Type B pancreatic cell (in vitro differentiated cells): ENCODE measurements at regions not wholly inside any gene's neighbourhood (a gene's known extent, or its start where the extent isn't known, plus 50 kb on each side); places are given as distances from the start of the nearest gene placed in this dataset.

Experiments used
- DNase-seq: peaks from one replicate; pipeline ENCODE4 v3.0.0; 2021; ENCODE audit warnings: mixed read lengths; ENCODE audit not compliant: unreplicated experiment; ENCODE audit errors: extremely low spot score
- H3K27ac Mint-ChIP-seq: 2 replicates; pipeline ENCODE4 v1.8.0; 2021; ENCODE audit warnings: mild to moderate bottlenecking, mixed read lengths
- H3K27me3 Mint-ChIP-seq: 2 replicates; pipeline ENCODE4 v1.8.0; 2021; ENCODE audit warnings: mixed read lengths
- H3K36me3 Mint-ChIP-seq: 2 replicates; pipeline ENCODE4 v1.8.0; 2021; ENCODE audit warnings: mixed read lengths
- H3K4me1 Mint-ChIP-seq: one replicate; pipeline ENCODE4 v1.8.0; 2021; ENCODE audit warnings: mixed read lengths; ENCODE audit not compliant: unreplicated experiment
- H3K4me3 Mint-ChIP-seq: 2 replicates; pipeline ENCODE4 v1.8.0; 2021; ENCODE audit warnings: mild to moderate bottlenecking, mixed read lengths
- H3K9me3 Mint-ChIP-seq: 2 replicates; pipeline ENCODE4 v1.8.0; 2021; ENCODE audit warnings: mixed read lengths
- TF ChIP-seq, protein P1 (sequence below): fragments of 200-600 bp; sonication (generic); conservative IDR thresholded peaks from 2 replicates; pipeline ENCODE4 v1.5.0; 2021; ENCODE audit warnings: antibody characterized with exemption, mild to moderate bottlenecking

GRCh38 chr3:106830334-106830733, 546.9 kb upstream of the CCDC54 start:
- Mint-ChIP-seq H3K36me3 (peaks cover 7% of the 10 kb centered on the region), H3K27me3 (no peaks in the 10 kb centered on the region), H3K27ac (no peak overlapping the region), H3K4me3 (no peak overlapping the region), H3K4me1 (peaks cover 28% of the 10 kb centered on the region), H3K9me3 (peaks cover 14% of the 10 kb centered on the region)
- TF ChIP-seq, protein P1, sequence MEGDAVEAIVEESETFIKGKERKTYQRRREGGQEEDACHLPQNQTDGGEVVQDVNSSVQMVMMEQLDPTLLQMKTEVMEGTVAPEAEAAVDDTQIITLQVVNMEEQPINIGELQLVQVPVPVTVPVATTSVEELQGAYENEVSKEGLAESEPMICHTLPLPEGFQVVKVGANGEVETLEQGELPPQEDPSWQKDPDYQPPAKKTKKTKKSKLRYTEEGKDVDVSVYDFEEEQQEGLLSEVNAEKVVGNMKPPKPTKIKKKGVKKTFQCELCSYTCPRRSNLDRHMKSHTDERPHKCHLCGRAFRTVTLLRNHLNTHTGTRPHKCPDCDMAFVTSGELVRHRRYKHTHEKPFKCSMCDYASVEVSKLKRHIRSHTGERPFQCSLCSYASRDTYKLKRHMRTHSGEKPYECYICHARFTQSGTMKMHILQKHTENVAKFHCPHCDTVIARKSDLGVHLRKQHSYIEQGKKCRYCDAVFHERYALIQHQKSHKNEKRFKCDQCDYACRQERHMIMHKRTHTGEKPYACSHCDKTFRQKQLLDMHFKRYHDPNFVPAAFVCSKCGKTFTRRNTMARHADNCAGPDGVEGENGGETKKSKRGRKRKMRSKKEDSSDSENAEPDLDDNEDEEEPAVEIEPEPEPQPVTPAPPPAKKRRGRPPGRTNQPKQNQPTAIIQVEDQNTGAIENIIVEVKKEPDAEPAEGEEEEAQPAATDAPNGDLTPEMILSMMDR, result no peak
- no peak for DNase-seq

DNA sequence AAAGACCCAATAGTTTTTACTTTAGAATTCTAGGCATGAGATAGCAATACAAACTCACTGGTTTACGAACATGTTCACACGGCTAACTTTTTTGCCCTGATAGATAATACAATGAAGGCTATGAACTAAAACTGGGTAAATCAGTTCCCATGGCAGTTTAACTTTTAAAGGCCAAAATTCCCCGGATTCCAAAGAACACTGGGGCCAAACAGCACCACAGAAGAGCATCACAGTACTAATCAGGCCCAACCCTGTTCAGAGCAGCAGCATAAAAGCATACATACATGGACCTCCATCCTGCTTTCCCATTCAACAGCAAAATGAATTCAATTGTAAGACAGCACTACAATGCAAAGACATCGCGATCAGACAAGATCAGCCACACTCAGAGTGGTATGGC, 540.3 kb upstream of the CCDC54 start:
- DNase-seq, result no peak
- H3K27ac Mint-ChIP-seq, result no peak overlapping the region
- H3K36me3 Mint-ChIP-seq, result peaks cover 2% of the 10 kb centered on the region

GRCh38 chr3:106837616-106838015, 539.6 kb upstream of the CCDC54 start:
- H3K9me3 Mint-ChIP-seq, result peaks cover 9% of the 10 kb centered on the region
- H3K27ac Mint-ChIP-seq, result no peak overlapping the region
- no peaks in the 10 kb centered on the region for H3K27me3 Mint-ChIP-seq
- no peaks in the 10 kb centered on the region for H3K4me1 Mint-ChIP-seq
- no peak overlapping the region for H3K4me3 Mint-ChIP-seq
- TF ChIP-seq, protein P1, result no peak
- H3K36me3 Mint-ChIP-seq, result no peaks in the 10 kb centered on the region
- no peak for DNase-seq

More for the DNA sequence above, 540.3 kb upstream of the CCDC54 start:
- H3K4me3 Mint-ChIP-seq, result no peak overlapping the region
- TF ChIP-seq, protein P1, result no peak
- H3K9me3 Mint-ChIP-seq, result peaks cover 16% of the 10 kb centered on the region
- H3K4me1 Mint-ChIP-seq, result no peaks in the 10 kb centered on the region
- no peaks in the 10 kb centered on the region for H3K27me3 Mint-ChIP-seq

DNA sequence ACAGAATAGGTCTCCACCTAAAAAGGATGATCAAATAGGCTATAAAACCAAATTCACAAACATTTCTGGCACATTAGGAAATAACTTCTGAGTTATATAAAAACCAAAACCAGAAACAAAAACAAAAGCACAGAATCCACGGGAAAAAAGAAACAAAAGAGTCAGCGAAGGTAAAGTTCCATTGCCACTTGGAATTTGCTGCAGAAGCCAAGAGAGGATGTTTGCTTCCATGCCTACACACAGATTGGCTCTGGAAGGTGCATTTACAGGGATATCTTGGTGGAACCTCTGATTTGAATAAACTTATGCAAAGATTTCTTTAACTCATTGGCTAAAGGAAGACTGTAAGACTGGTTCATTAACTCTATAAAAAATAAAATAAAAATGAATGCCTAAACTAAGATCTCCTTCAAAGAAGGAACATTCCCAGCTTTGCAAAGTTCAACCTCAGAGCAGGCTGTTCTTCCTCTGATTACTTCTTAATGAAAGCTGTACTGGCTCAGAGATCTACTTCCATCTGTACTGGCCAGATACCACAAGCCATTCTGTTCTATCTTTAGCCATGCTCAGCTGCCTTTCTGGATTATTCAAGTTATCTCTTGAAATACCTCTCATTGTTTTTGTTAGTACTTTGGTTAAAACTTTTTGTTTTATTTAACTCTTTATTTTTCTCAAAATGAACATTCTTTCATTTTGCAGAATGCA, 537.5 kb upstream of the CCDC54 start:
- DNase-seq, result no peak
- H3K36me3 Mint-ChIP-seq, result no peaks in the 10 kb centered on the region

DNA sequence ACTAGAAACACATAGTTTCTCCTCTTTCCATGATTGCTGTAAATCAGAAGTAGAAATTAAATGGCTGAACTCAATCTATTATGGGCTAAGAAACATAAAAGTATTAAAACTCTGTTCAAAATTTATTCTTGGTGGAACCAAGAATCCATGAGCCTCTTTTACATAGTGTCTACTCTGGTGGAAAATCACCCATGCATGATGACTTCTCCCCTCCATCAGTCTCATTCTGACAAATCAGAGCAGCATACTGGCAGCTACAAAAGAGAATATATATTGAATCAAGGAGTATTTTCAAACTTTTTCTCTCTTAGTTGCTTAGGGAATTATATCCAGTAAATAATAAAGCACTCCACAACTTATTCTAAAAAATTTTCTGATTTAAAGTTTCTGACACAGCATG, 536.9 kb upstream of the CCDC54 start:
- peaks cover 5% of the 10 kb centered on the region for H3K9me3 Mint-ChIP-seq
- TF ChIP-seq, protein P1, result no peak
- no peak overlapping the region for H3K27ac Mint-ChIP-seq
- H3K4me1 Mint-ChIP-seq, result no peaks in the 10 kb centered on the region
- no peaks in the 10 kb centered on the region for H3K36me3 Mint-ChIP-seq
- DNase-seq, result no peak
- H3K27me3 Mint-ChIP-seq, result no peaks in the 10 kb centered on the region
- no peak overlapping the region for H3K4me3 Mint-ChIP-seq

More for the DNA sequence above, 537.5 kb upstream of the CCDC54 start:
- H3K4me3 Mint-ChIP-seq, result no peak overlapping the region
- H3K4me1 Mint-ChIP-seq, result no peaks in the 10 kb centered on the region
- no peaks in the 10 kb centered on the region for H3K27me3 Mint-ChIP-seq
- no peak overlapping the region for H3K27ac Mint-ChIP-seq
- peaks cover 5% of the 10 kb centered on the region for H3K9me3 Mint-ChIP-seq
- TF ChIP-seq, protein P1, result no peak
